ENCODE measurements at regions not wholly inside any gene's neighbourhood (a gene's known extent, or its start where the extent isn't known, plus 50 kb on each side); places are given as distances from the start of the nearest gene placed in this dataset.

DNA sequence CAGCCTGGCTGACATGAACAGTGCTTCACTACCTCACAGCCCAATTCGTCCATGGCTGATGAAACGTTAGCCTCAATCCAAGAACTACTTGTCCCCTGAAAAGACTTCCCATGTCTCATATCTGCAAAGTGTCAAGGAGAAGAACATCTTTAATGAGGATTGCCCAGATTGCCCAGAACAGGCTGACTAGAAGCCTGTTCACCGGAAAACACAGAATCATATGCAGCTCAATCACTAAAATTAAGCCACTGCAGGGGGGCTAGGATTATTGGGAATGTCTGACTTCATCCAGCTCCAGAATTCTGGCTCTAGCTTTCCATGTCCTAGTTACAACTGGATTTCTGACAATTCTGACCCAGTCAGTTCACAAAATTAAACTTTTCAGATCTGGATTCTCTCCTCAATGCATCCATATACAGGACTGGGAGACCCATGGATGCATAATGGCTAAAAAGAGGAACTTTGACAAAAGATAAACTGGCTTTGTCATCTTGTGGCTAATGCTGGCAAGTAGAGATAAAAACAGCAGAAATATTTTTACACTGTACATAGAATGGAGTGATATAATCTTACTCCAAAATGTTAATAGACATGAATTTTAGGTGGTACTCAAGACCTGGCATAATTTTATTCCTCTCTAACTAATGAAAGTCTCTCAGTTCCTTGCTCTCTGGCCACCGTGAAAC, 467.0 kb upstream of the POT1 start:
- TF ChIP-seq, protein P1, sequence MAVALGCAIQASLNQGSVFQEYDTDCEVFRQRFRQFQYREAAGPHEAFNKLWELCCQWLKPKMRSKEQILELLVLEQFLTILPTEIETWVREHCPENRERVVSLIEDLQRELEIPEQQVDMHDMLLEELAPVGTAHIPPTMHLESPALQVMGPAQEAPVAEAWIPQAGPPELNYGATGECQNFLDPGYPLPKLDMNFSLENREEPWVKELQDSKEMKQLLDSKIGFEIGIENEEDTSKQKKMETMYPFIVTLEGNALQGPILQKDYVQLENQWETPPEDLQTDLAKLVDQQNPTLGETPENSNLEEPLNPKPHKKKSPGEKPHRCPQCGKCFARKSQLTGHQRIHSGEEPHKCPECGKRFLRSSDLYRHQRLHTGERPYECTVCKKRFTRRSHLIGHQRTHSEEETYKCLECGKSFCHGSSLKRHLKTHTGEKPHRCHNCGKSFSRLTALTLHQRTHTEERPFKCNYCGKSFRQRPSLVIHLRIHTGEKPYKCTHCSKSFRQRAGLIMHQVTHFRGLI (CRISPR knock-in tag; IDR thresholded peaks at IDR 0.05) = no peak
- TF ChIP-seq CTCF (IDR thresholded peaks at IDR 0.05 in 2 of 3, conservative IDR thresholded peaks at IDR 0.05 in 1 of 3; ENCODE audit: insufficient read depth in 2 of 3, low read depth in 1 of 3, low read length in 3 of 3) = no peak
- TF ChIP-seq CBX8 (IDR thresholded peaks at IDR 0.05; ENCODE audit: borderline replicate concordance, extremely low read depth, low read depth, low read length, poor library complexity, severe bottlenecking) = no peak
- TF ChIP-seq ZBTB33 (CRISPR knock-in tag; IDR thresholded peaks at IDR 0.05) = no peak
- TF ChIP-seq NFRKB (IDR thresholded peaks at IDR 0.05; ENCODE audit: low read depth) = no peak
